ENCODE measurements at regions not wholly inside any gene's neighbourhood (a gene's known extent, or its start where the extent isn't known, plus 50 kb on each side); places are given as distances from the start of the nearest gene placed in this dataset.

DNA sequence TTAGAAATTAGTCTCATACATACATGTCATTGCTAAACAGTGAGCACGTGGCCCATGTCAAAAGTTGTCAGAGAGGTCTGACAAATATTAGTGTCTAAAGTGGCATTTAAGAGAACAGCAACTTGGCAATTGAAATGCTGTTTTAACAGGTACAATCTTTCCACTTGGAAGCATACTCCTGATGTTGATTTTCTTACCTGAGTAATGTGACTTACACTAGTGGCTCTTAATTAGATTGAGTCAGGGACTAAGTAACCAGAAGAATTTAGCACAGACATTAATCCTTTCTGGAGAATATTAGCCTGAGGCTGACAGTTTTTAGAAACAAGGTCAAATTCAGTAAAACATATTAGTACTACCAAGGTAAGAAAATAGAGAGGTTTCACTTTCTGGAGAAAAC is 357.0 kb upstream of the ZNF608 start:
- ChIA-PET POLR2A (no interaction called here), CTCF (no interaction called here)
- Mint-ChIP-seq H3K4me3 (no peak overlapping the region), H3K36me3 (no peaks in the 10 kb centered on the region), H3K27ac (no peak overlapping the region), H3K9me3 (no peaks in the 10 kb centered on the region), H3K27me3 (no peaks in the 10 kb centered on the region), H3K4me1 (ENCODE audit: low read depth) (no peaks in the 10 kb centered on the region)
- intact Hi-C loops (cut with micrococcal nuclease), result no loop called here
- no peak for DNase-seq

DNA sequence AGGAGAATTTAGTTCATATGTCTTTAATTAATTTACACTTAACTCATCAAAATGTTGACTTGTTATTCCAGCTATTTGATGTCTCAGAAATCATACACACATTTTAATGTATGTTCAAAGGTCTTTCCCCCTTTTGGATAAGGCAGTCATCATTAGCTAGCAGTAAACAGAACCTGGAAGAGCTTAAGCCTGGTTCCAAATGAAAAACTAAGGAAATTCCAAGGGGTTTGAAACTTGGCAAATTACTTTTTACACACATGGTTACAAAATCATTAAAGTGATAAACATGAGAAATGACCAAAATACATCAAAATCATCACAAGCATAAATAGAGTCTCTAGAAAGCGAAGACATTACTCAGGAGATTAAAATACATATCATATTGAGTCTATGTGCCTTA is 359.8 kb upstream of the ZNF608 start:
- no peaks in the 10 kb centered on the region for H3K27me3 Mint-ChIP-seq
- DNase-seq, result no peak
- peaks cover 10% of the 10 kb centered on the region for H3K9me3 Mint-ChIP-seq
- no peaks in the 10 kb centered on the region for H3K4me1 Mint-ChIP-seq (ENCODE audit: low read depth)
- no peak overlapping the region for H3K27ac Mint-ChIP-seq
- no peaks in the 10 kb centered on the region for H3K36me3 Mint-ChIP-seq
- intact Hi-C loops (cut with micrococcal nuclease), result no loop called here
- ChIA-PET CTCF (no interaction called here), POLR2A (no interaction called here)
- H3K4me3 Mint-ChIP-seq, result no peak overlapping the region

DNA sequence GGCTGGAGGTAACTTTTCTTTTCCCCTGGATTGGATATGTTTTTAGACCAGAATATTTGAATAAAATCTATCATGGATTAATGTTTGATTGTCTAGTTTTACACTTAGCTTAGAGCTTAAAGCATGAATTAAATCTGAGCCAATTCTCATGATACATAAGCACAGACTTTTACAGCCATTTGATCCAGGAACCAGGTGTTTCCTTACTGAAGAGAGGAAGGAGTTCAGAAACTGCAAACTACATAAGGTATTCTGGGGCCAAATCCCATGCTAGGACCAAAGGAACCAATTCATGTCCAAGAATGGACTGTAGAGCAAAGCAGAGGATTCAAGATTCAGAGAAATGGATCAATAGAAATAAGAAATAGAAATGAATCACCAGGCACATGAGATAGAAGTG is 360.4 kb upstream of the ZNF608 start:
- Mint-ChIP-seq H3K27me3 (no peaks in the 10 kb centered on the region), H3K4me3 (no peak overlapping the region), H3K9me3 (peaks cover 15% of the 10 kb centered on the region), H3K4me1 (ENCODE audit: low read depth) (no peaks in the 10 kb centered on the region), H3K27ac (no peak overlapping the region), H3K36me3 (no peaks in the 10 kb centered on the region)
- ChIA-PET POLR2A (no interaction called here), CTCF (no interaction called here)
- intact Hi-C loops (cut with micrococcal nuclease), result no loop called here
- no peak for DNase-seq

DNA sequence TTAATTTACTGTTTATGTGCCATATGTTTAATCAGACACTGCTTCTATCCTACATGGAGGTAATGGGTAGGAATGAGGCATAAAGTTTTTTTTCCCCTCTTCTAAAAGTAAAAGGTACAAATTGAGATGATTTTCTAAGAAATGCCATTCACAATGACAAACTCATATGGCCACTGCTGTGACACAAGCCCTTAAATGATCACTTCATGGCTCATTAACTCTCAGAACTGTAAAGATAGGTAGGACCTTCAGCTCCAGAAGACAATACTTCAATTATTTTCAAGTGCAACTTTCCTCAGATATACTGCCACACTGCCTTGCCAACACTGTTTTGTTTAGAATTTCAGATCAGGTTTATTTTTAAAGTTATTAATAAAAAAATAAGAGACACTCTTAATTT is 362.9 kb upstream of the ZNF608 start:
- ChIA-PET POLR2A (no interaction called here), CTCF (no interaction called here)
- Mint-ChIP-seq H3K27ac (no peak overlapping the region), H3K9me3 (peaks cover 15% of the 10 kb centered on the region), H3K4me1 (ENCODE audit: low read depth) (no peaks in the 10 kb centered on the region), H3K27me3 (no peaks in the 10 kb centered on the region), H3K4me3 (no peak overlapping the region), H3K36me3 (no peaks in the 10 kb centered on the region)
- no peak for DNase-seq
- intact Hi-C loops (cut with micrococcal nuclease), result no loop called here

DNA sequence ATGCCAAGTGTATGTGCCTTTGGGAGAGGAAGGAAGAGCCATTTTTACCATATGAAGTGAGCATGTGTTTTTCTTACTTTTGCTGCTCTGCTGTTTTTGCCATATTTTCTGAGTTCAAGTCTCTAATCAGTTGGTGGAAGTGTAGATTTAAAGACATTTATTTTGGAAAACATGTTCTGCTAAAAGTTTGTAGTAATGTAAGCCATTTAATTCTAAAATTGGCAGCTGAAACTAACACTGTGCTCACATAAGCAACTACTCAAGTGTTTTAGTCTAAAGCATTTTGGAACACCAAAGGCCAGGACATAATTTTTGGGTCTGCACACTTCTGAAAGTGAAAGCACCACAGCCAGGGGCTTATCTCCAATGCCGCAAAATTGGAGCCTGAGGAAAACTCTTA is 363.4 kb upstream of the ZNF608 start:
- intact Hi-C loops (cut with micrococcal nuclease), result no loop called here
- peaks cover 16% of the 10 kb centered on the region for H3K9me3 Mint-ChIP-seq
- H3K4me3 Mint-ChIP-seq, result no peak overlapping the region
- CTCF ChIA-PET, result no interaction called here
- no peak overlapping the region for H3K27ac Mint-ChIP-seq
- no peaks in the 10 kb centered on the region for H3K27me3 Mint-ChIP-seq
- no peaks in the 10 kb centered on the region for H3K4me1 Mint-ChIP-seq (ENCODE audit: low read depth)
- no peaks in the 10 kb centered on the region for H3K36me3 Mint-ChIP-seq
- POLR2A ChIA-PET, result no interaction called here
- no peak for DNase-seq

DNA sequence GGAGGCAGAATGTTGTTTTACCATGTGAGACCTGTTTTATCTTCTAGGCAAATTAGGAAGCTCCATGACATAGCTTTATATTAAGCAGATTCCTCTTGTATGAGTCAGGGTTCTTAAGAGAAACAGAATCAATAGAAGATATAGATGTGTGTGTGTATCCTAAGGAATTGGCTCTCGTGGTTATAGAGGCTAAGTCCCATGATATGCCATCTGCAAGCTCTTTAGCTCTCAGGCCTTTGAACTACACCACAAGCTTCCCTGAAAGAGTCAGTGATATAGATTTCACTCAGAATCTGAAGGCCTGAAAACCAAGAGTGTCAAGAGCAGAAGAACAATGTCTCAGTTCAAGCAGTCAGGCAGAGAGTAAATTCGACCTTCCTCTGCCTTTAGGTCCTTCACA is 365.8 kb upstream of the ZNF608 start:
- ChIA-PET CTCF (no interaction called here), POLR2A (no interaction called here)
- Mint-ChIP-seq H3K4me3 (no peak overlapping the region), H3K36me3 (no peaks in the 10 kb centered on the region), H3K9me3 (peaks cover 20% of the 10 kb centered on the region), H3K27ac (no peak overlapping the region), H3K4me1 (ENCODE audit: low read depth) (no peaks in the 10 kb centered on the region), H3K27me3 (no peaks in the 10 kb centered on the region)
- no peak for DNase-seq
- intact Hi-C loops (cut with micrococcal nuclease), result no loop called here

DNA sequence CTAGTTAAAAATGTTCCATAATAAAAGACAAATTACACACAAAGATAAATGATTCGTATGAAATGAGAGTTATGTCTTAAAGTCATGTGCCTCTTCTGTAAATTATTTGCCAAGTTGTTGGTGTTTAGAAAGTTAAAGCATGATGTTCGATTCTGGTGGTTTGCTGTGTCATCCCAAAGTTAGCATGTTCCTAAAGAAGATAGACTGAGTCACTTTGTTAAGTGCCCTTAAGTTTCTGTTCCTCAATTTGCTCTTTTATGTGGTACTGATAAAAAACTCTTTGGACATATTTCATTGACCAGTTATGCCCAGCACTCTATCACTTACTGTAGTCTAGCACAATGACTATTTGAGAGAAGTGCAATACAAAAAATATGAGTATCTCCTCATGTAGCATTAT is 366.9 kb upstream of the ZNF608 start:
- POLR2A ChIA-PET, result no interaction called here
- intact Hi-C loops (cut with micrococcal nuclease), result no loop called here
- no peak overlapping the region for H3K27ac Mint-ChIP-seq
- CTCF ChIA-PET, result no interaction called here
- H3K27me3 Mint-ChIP-seq, result no peaks in the 10 kb centered on the region
- H3K36me3 Mint-ChIP-seq, result no peaks in the 10 kb centered on the region
- peaks cover 25% of the 10 kb centered on the region for H3K9me3 Mint-ChIP-seq
- DNase-seq, result no peak
- H3K4me1 Mint-ChIP-seq (ENCODE audit: low read depth), result no peaks in the 10 kb centered on the region
- no peak overlapping the region for H3K4me3 Mint-ChIP-seq

DNA sequence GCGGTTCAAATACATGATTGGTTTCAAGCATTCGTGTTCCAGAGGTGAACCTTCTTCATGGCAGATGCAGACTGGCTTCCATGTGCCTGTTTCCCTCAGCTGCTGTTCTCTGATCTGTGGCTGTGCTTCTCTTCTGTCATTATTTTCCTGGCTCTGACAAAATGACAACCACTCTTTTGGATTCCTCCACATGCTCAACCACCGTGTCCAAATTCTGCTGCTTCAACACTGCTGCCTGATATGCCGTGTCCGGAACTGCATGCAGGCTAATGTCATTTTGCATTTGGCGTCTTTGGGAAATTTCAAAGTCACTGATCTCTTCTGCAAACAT is 368.7 kb upstream of the ZNF608 start:
- no peak overlapping the region for H3K27ac Mint-ChIP-seq
- H3K36me3 Mint-ChIP-seq, result no peaks in the 10 kb centered on the region
- H3K27me3 Mint-ChIP-seq, result no peaks in the 10 kb centered on the region
- no peak overlapping the region for H3K4me3 Mint-ChIP-seq
- no peaks in the 10 kb centered on the region for H3K4me1 Mint-ChIP-seq (ENCODE audit: low read depth)
- H3K9me3 Mint-ChIP-seq, result peaks cover 28% of the 10 kb centered on the region
- POLR2A ChIA-PET, result no interaction called here
- DNase-seq, result no peak
- intact Hi-C loops (cut with micrococcal nuclease), result no loop called here
- CTCF ChIA-PET, result no interaction called here

DNA sequence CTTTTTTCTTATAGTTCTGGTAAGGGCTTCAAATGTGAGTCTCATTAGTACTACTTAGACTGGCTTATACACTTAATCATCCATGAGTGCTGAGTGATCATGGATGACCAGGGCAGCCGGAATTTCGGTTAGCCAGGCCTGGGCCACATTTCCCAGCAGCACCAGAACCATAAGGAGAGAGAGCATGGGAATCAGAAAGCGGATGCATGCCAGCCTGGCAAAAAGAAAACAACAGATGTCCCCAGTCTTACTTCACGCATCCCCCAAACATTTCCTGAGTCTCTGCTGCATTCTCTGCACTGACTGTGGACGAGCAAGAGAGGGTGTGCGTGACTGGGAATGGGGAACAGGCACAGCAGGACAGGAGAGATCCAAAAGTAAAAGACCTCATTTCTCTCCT is 371.1 kb upstream of the ZNF608 start:
- ChIA-PET CTCF (no interaction called here), POLR2A (no interaction called here)
- H3K9me3 Mint-ChIP-seq, result peaks cover 17% of the 10 kb centered on the region
- no peak overlapping the region for H3K4me3 Mint-ChIP-seq
- no peaks in the 10 kb centered on the region for H3K36me3 Mint-ChIP-seq
- intact Hi-C loops (cut with micrococcal nuclease), result no loop called here
- no peak for DNase-seq
- no peaks in the 10 kb centered on the region for H3K27me3 Mint-ChIP-seq
- H3K27ac Mint-ChIP-seq, result no peak overlapping the region
- H3K4me1 Mint-ChIP-seq (ENCODE audit: low read depth), result no peaks in the 10 kb centered on the region

DNA sequence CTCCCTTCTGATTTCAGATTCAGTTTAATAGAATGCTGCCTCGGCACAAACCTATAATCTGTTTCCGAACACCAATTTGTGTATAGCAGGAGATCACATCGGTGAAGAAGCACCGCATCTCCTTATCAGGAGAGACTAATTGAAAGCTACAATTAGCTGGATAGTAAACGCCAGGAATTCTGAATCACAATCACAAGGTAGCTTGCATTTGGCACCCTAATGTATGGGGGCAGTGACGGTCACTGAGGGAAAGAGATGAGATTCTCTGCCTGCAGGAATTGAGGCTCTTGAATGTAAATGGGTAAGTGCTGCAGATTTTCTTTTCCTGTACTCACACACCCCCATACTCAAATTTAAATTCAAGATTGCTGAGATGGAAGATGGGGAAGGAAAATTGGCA is 373.6 kb upstream of the ZNF608 start:
- intact Hi-C loops (cut with micrococcal nuclease), result no loop called here
- ChIA-PET CTCF (no interaction called here), POLR2A (no interaction called here)
- H3K27me3 Mint-ChIP-seq, result no peaks in the 10 kb centered on the region
- no peaks in the 10 kb centered on the region for H3K36me3 Mint-ChIP-seq
- H3K27ac Mint-ChIP-seq, result no peak overlapping the region
- peaks cover 14% of the 10 kb centered on the region for H3K9me3 Mint-ChIP-seq
- H3K4me1 Mint-ChIP-seq (ENCODE audit: low read depth), result no peaks in the 10 kb centered on the region
- no peak for DNase-seq
- H3K4me3 Mint-ChIP-seq, result no peak overlapping the region

DNA sequence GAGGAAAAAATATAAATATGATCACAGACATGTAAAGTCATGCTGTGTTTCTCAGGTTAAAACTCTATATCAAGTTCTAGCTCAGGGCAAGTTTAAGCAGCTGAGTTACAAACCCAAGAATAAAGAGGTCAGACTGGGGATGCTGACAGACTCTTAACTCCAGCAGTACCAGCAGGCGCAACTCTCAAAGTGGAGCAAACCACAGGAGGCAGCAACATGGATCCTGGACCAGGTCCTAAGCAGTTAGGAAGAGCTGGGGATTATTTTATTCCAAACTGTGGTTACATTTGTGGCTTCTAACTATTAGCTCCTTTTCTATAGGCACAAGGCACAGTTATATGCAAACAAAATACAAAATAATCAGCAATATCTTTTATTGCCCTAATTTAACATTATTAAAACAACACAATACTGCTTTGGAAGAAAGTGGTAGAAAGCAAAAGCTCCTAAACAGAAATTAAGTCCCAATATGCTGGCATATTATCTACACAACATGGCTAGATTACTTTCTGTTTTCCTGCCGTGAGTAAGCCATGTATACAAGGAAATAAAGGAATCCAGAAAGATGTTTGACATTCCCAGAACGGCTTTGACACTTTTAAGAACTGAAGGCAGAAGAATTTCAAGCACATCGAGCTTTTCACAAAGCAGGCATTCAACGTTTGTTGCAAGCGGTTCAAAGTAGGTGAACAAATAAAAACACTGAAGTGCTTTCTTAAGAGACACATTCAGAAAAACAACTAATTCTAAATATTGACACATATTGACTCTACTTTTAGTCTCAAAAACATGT is 378.8 kb upstream of the ZNF608 start:
- intact Hi-C loops (cut with micrococcal nuclease), result no loop called here
- Mint-ChIP-seq H3K36me3 (no peaks in the 10 kb centered on the region), H3K4me3 (no peak overlapping the region), H3K4me1 (ENCODE audit: low read depth) (no peaks in the 10 kb centered on the region), H3K9me3 (peaks cover 2% of the 10 kb centered on the region), H3K27me3 (no peaks in the 10 kb centered on the region), H3K27ac (no peak overlapping the region)
- ChIA-PET POLR2A (no interaction called here), CTCF (interaction anchor here (0.6 kb wide), 1 partner anchor 456 kb away, joined by 3 read pairs; no protein-coding TSS in a partner anchor)
- DNase-seq, result no peak

DNA sequence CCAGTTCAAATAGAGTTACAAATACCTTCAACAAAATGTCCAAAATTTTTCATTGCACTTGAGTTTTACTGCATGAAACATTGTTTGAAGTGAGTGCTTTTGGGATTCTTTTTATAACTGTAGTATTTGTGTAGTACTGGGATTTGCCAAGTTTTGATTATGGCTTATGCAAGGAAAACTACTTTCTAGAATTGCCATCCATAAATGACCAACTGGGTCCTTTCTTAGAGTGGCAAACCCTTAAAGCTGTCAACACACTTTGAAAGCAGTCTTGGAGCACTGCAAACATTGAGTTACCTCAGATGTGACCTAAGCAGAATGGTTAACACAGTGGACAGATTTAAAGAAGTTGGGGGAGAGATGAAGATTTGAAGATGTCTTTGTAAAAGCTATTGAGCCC is 379.6 kb upstream of the ZNF608 start:
- no peaks in the 10 kb centered on the region for H3K4me1 Mint-ChIP-seq (ENCODE audit: low read depth)

DNA sequence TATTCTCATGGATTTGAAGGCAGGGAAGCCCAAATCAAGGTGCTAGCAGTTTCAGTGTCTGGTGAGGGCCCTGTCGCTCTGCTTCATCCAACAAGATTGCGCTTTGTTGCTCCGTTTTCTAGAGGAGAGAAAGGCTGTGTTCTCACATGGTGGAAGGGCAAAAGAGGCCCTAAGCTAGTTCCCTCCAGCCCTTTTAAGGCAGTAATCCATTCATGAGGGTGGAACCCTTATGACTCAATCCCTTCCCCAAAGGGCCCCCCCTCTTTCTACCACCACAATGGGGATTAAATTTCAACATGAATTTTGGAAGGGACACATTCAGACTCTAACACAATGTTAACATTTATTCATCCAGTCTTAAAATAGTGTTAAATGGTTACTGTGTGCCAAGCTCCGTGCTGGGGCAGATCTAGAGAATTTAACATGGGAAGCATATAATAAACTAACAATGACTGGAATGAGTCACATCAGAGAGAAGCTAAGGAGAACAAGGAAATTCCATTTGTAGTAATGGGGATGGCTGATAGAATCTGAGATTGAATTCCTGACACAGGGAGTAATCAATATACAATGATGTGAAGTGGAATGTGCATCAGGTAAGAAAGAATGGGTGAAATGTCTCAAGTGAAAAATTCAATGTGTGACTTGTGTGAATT is 382.8 kb upstream of the ZNF608 start:
- DNase-seq, result no peak
- intact Hi-C loops (cut with micrococcal nuclease), result no loop called here
- H3K4me3 Mint-ChIP-seq, result no peak overlapping the region
- CTCF ChIA-PET, result interaction anchor here (0.6 kb wide), 1 partner anchor 602 kb away, joined by 3 read pairs; no protein-coding TSS in a partner anchor
- no peak overlapping the region for H3K27ac Mint-ChIP-seq
- POLR2A ChIA-PET, result no interaction called here
- H3K36me3 Mint-ChIP-seq, result no peaks in the 10 kb centered on the region
- H3K27me3 Mint-ChIP-seq, result no peaks in the 10 kb centered on the region
- H3K9me3 Mint-ChIP-seq, result no peaks in the 10 kb centered on the region
- H3K4me1 Mint-ChIP-seq (ENCODE audit: low read depth), result no peaks in the 10 kb centered on the region

More for the DNA sequence above, 379.6 kb upstream of the ZNF608 start:
- Mint-ChIP-seq H3K4me3 (no peak overlapping the region), H3K27ac (no peak overlapping the region), H3K9me3 (peaks cover under 1% of the 10 kb centered on the region), H3K27me3 (no peaks in the 10 kb centered on the region), H3K36me3 (no peaks in the 10 kb centered on the region)
- DNase-seq, result no peak
- intact Hi-C loops (cut with micrococcal nuclease), result no loop called here
- ChIA-PET CTCF (no interaction called here), POLR2A (no interaction called here)

Measured in activated CD4-positive, alpha-beta memory T cell treated with anti-CD3 and anti-CD28 coated beads for 36 hours (primary cell).